ENCODE measurements at regions not wholly inside any gene's neighbourhood (a gene's known extent, or its start where the extent isn't known, plus 50 kb on each side); places are given as distances from the start of the nearest gene placed in this dataset.

- no peak for TF ChIP-seq CTCF (IDR thresholded peaks at IDR 0.05; ENCODE audit: low read length, missing control alignments)
- no peak overlapping the region for H3K4me3 ChIP-seq (replicated peaks; ENCODE audit: low read depth, low read length)
- no peak for DNase-seq (ENCODE audit: low read depth)
These were observed 53.6 kb upstream of the GRK3 start for GRCh38 chr22:25510876-25511275.

- no peak for TF ChIP-seq CTCF (IDR thresholded peaks at IDR 0.05; ENCODE audit: low read length, missing control alignments)
These were observed 52.8 kb upstream of the GRK3 start for GRCh38 chr22:25511725-25512124.

GRCh38 chr22:25514436-25515180, 49.9 kb upstream of the GRK3 start:
- no peak overlapping the region for H3K4me3 ChIP-seq (replicated peaks; ENCODE audit: low read depth, low read length)
- no peak for TF ChIP-seq CTCF (IDR thresholded peaks at IDR 0.05; ENCODE audit: low read length, missing control alignments)
- DNase-seq (ENCODE audit: low read depth) = no peak

More at GRCh38 chr22:25511725-25512124, 52.8 kb upstream of the GRK3 start:
- no peak overlapping the region for H3K4me3 ChIP-seq (replicated peaks; ENCODE audit: low read depth, low read length)
- DNase-seq (ENCODE audit: low read depth) = no peak

Measured in fibroblast of pulmonary artery (primary cell).